ENCODE measurements at regions not wholly inside any gene's neighbourhood (a gene's known extent, or its start where the extent isn't known, plus 50 kb on each side); places are given as distances from the start of the nearest gene placed in this dataset.

DNA sequence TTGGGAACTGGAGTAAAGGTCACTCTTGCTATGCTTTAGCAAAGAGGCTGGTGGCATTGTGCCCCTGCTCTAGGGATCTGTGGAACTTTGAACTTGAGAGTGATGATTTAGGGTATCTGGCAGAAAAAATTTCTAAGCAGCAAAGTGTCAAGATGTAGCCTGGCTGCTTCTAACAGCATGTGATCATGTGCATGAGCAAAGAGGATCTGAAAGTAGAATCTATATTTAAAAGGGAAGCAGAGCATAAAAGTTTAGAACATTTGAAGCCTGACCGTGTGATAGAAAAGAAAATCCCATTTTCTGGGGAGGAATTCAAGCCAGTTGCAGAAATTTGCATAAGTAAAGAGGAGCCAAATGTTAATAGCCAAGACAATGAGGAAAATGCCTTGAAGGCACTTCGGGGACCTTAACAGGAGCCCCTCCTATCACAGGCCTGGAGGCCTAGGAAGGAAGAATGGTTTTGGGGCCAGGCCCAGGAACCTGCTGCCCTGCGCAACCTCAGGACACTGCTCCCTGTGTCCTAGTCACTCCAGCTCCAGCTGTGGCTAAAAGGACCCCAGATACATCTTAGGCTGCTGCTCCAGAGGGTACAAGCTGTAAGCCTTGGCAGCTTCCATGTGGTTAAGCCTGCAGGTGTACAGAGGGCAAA, 212.2 kb upstream of the LINGO1 start:
- Histone ChIP-seq H3K27me3 (peaks cover 37% of the 10 kb centered on the region), H3K9me3 (no peaks in the 10 kb centered on the region), H3K36me3 (no peaks in the 10 kb centered on the region)

DNA sequence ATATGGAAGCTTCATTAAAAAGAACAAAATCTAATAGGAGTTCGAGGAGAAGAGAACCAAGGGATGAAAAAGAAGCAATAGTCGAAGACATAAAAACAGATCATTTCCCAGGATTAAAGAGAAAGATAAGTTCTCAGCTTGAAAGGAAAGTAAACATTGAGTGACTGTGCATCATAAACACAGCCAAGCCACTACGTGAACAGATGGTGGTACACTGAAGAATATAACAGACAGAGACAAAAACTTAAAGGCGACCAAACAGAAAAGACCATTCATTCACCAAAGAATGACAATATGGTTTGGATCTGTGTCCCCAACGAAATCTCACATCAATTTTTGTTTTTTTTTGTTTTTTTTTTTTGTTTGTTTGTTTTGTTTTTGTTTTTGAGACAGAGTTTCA, 210.8 kb upstream of the LINGO1 start:
- no peak overlapping the region for H3K27ac ChIP-seq
- TF ChIP-seq, protein P1, sequence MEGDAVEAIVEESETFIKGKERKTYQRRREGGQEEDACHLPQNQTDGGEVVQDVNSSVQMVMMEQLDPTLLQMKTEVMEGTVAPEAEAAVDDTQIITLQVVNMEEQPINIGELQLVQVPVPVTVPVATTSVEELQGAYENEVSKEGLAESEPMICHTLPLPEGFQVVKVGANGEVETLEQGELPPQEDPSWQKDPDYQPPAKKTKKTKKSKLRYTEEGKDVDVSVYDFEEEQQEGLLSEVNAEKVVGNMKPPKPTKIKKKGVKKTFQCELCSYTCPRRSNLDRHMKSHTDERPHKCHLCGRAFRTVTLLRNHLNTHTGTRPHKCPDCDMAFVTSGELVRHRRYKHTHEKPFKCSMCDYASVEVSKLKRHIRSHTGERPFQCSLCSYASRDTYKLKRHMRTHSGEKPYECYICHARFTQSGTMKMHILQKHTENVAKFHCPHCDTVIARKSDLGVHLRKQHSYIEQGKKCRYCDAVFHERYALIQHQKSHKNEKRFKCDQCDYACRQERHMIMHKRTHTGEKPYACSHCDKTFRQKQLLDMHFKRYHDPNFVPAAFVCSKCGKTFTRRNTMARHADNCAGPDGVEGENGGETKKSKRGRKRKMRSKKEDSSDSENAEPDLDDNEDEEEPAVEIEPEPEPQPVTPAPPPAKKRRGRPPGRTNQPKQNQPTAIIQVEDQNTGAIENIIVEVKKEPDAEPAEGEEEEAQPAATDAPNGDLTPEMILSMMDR (IDR thresholded peaks at IDR 0.05) = no peak
- H3K4me1 ChIP-seq (ENCODE audit: control insufficient read depth in 1 of 2, insufficient read depth in 1 of 2, low read depth in 1 of 2, low read length in 1 of 2) = no peaks in the 10 kb centered on the region
- H3K4me3 ChIP-seq (ENCODE audit: low read depth in 1 of 2, low read length in 1 of 2) = no peak overlapping the region
- peaks cover 39% of the 10 kb centered on the region for H3K27me3 ChIP-seq
- H3K36me3 ChIP-seq = no peaks in the 10 kb centered on the region
- no peaks in the 10 kb centered on the region for H3K9me3 ChIP-seq

More for the DNA sequence above, 212.2 kb upstream of the LINGO1 start:
- Histone ChIP-seq H3K4me1 (ENCODE audit: control insufficient read depth in 1 of 2, insufficient read depth in 1 of 2, low read depth in 1 of 2, low read length in 1 of 2) (no peaks in the 10 kb centered on the region), H3K4me3 (ENCODE audit: low read depth in 1 of 2, low read length in 1 of 2) (no peak overlapping the region), H3K27ac (no peak overlapping the region)
- TF ChIP-seq, protein P1 (IDR thresholded peaks at IDR 0.05) = no peak

DNA sequence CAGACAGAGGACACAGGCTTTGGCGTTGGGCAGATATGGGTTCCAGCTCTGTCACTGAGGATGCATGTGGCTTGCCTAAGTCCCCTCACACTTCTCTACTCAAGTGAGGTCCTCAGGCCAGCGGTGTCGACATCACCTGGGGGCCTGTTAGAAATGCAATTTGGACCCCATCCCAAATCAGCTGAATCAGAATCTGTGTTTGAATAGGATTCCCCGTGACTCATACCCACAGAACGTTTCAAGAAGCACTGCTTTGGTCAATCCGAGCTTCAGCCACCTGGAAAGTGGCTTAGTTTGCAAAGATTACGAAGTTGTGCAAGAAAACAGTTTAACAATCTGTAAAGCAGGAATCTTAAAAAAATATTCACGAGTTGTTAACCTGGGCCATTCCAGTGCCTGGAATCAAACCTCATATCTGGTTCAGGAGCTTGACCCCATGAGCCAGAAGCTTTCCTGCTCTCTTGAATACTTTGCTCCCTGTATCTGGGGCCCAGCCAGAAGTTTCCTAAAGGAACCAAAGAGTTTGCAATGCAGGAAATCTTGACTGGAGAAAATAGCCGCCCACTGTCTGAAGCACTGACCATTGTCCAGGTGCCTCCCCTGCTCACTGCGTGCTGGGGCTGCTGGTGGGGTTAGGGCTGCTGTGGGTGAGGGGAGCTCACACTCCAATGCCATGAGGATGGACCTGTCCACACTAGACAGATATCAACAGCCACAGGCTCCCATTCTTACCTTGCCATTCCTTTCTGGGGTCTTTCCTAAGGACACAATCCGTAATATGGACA, 208.5 kb upstream of the LINGO1 start:
- Histone ChIP-seq H3K27me3 (peaks cover 22% of the 10 kb centered on the region), H3K27ac (no peak overlapping the region)
- TF ChIP-seq, protein P1 (IDR thresholded peaks at IDR 0.05) = no peak

DNA sequence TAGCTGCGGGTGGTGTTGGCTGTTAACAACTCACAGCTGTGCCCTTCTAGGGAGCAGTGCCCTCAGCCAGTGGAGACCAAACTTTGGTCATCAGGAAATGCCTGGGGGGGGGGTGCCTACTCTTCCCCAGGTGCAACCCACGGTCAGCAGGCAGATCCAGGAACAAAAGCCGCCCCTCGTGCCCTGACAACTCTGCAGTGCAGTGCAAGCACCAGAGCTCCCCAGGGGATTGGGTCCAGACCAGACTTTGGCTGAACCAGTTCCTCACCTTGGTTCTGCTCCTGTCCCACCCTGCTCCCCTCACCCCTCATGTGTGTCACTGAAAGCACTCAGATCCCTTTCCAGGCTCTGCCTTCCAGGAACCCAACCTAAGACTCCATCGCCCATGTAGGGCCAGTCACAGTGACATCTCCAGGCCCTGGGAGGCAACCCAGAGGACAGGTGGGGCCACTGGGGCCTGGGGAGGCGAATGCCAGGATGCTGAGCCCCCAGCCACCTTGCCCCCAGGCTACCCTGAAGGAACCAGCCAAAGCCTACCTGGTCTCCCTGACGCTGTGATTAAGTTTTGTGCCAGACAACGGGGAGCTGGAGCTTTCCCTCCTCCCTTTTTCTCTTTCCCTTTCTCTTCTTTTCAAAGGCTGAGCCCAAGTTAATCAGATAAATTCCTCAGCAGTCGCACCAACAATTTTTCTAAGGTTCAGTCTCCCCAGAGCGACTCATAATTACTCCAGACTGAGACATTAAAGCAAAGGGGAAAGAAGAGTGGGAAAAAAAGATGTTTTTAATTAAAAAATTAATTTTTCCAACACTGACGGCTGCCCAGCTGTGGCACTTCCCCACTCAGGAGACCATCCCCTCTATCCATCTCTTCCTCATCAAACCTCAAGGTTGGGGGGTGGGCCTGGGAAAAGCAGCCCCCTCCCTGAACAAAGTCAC, 207.5 kb upstream of the LINGO1 start:
- Histone ChIP-seq H3K4me3 (ENCODE audit: low read depth in 1 of 2, low read length in 1 of 2) (no peak overlapping the region), H3K36me3 (no peaks in the 10 kb centered on the region), H3K4me1 (ENCODE audit: control insufficient read depth in 1 of 2, insufficient read depth in 1 of 2, low read depth in 1 of 2, low read length in 1 of 2) (no peaks in the 10 kb centered on the region), H3K27ac (no peak overlapping the region), H3K9me3 (no peaks in the 10 kb centered on the region), H3K27me3 (peaks cover 22% of the 10 kb centered on the region)
- TF ChIP-seq, protein P1 (IDR thresholded peaks at IDR 0.05) = no peak

More for the DNA sequence above, 208.5 kb upstream of the LINGO1 start:
- Histone ChIP-seq H3K4me3 (ENCODE audit: low read depth in 1 of 2, low read length in 1 of 2) (no peak overlapping the region), H3K9me3 (no peaks in the 10 kb centered on the region), H3K4me1 (ENCODE audit: control insufficient read depth in 1 of 2, insufficient read depth in 1 of 2, low read depth in 1 of 2, low read length in 1 of 2) (no peaks in the 10 kb centered on the region), H3K36me3 (no peaks in the 10 kb centered on the region)

DNA sequence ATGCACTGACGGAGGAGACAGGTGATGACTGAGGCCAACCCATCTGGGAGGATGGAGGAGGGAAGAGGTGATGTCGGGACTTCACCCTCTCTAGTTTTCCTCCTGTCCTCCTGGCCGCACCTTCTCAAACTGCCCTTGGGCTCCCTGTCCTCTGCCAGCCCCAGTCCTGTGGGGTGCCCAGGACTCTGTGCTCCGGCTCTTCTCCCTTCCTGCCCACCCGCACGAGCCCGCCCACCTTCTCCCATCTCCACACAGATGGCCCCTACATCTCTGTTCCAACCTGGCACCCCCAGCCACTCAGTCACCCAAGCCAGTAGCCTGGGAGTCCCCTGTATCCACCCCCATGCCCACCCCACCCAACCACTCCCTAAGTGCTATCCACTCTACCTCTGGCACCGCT, 206.7 kb upstream of the LINGO1 start:
- H3K4me1 ChIP-seq (ENCODE audit: control insufficient read depth in 1 of 2, insufficient read depth in 1 of 2, low read depth in 1 of 2, low read length in 1 of 2) = no peaks in the 10 kb centered on the region
- TF ChIP-seq, protein P1 (IDR thresholded peaks at IDR 0.05) = no peak
- H3K27me3 ChIP-seq = peaks cover 22% of the 10 kb centered on the region

More for the DNA sequence above, 206.7 kb upstream of the LINGO1 start:
- H3K9me3 ChIP-seq = no peaks in the 10 kb centered on the region
- H3K27ac ChIP-seq = no peak overlapping the region
- H3K4me3 ChIP-seq (ENCODE audit: low read depth in 1 of 2, low read length in 1 of 2) = no peak overlapping the region
- H3K36me3 ChIP-seq = no peaks in the 10 kb centered on the region

Data from neutrophil (primary cell).